ENCODE measurements at regions not wholly inside any gene's neighbourhood (a gene's known extent, or its start where the extent isn't known, plus 50 kb on each side); places are given as distances from the start of the nearest gene placed in this dataset.

DNA sequence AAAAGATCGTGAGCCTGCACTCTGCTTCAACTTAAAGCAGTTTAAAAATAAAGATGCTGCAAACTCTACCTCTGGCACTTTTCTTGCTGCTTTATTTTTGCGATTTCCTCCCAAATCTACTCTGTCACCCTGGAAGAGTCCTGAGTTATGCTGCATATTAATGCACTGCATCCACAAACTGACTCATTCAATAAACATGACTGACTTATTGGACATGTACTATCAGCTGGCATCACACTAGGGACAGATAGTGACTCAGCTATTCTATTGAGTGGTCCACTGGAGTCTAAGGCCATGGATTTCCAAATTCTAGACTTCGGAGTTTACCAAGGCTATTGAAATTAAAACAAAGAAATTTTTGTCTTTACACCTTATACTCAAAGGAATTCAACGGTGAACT, 90.7 kb upstream of the PTPRR start:
- H3K4me2 ChIP-seq (ENCODE audit: low read length): no peak overlapping the region
- H4K20me1 ChIP-seq (ENCODE audit: control insufficient read depth, insufficient read depth, low read depth, low read length): no peaks in the 10 kb centered on the region
- TF ChIP-seq EZH2phosphoT487 (IDR thresholded peaks at IDR 0.05; ENCODE audit: borderline replicate concordance, low read length): no peak
- TF ChIP-seq, protein P1, sequence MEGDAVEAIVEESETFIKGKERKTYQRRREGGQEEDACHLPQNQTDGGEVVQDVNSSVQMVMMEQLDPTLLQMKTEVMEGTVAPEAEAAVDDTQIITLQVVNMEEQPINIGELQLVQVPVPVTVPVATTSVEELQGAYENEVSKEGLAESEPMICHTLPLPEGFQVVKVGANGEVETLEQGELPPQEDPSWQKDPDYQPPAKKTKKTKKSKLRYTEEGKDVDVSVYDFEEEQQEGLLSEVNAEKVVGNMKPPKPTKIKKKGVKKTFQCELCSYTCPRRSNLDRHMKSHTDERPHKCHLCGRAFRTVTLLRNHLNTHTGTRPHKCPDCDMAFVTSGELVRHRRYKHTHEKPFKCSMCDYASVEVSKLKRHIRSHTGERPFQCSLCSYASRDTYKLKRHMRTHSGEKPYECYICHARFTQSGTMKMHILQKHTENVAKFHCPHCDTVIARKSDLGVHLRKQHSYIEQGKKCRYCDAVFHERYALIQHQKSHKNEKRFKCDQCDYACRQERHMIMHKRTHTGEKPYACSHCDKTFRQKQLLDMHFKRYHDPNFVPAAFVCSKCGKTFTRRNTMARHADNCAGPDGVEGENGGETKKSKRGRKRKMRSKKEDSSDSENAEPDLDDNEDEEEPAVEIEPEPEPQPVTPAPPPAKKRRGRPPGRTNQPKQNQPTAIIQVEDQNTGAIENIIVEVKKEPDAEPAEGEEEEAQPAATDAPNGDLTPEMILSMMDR (IDR thresholded peaks at IDR 0.05; ENCODE audit: low read depth, low read length, poor library complexity, severe bottlenecking): no peak
- H3K27me3 ChIP-seq (ENCODE audit: control insufficient read depth, low read length): no peaks in the 10 kb centered on the region
- H3K4me3 ChIP-seq (ENCODE audit: low read length): no peak overlapping the region
- H3K79me2 ChIP-seq (ENCODE audit: control insufficient read depth, low read length): no peaks in the 10 kb centered on the region
- H3K9me2 ChIP-seq (replicated peaks; ENCODE audit: control insufficient read depth, low read length): no peaks in the 10 kb centered on the region
- H3K4me1 ChIP-seq (ENCODE audit: control insufficient read depth, low read length): peaks cover 6% of the 10 kb centered on the region; the same call in 1 of the 2 replicates
- H3K27ac ChIP-seq (ENCODE audit: low read depth, low read length): no peak overlapping the region
- no peaks in the 10 kb centered on the region for H3K36me3 ChIP-seq (ENCODE audit: control insufficient read depth, low read length)
- no peaks in the 10 kb centered on the region for H3K9me3 ChIP-seq (ENCODE audit: control insufficient read depth, insufficient read depth, low read length)
- H3F3A ChIP-seq (ENCODE audit: control insufficient read depth, insufficient read depth): no peaks in the 10 kb centered on the region

DNA sequence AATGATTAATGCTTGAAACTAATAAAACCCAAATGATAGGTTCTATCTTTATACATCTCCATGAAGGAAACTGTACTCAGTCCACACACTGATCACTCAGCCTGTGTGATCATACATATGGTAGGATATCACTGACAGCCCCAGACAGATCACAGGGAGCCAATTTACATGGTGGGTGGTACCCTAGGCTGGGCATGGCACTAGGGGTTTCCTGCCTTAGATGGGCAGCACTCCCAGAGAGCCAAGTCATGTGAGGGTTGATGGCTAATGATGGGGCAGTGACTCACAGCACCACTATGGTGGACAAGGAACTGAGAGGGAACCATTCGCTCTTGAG, 89.6 kb upstream of the PTPRR start:
- Histone ChIP-seq H3K36me3 (ENCODE audit: control insufficient read depth, low read length) (no peaks in the 10 kb centered on the region), H3K27ac (ENCODE audit: low read depth, low read length) (no peak overlapping the region), H3K4me3 (ENCODE audit: low read length) (no peak overlapping the region), H3K27me3 (ENCODE audit: control insufficient read depth, low read length) (no peaks in the 10 kb centered on the region), H3K79me2 (ENCODE audit: control insufficient read depth, low read length) (no peaks in the 10 kb centered on the region), H3K9me2 (replicated peaks; ENCODE audit: control insufficient read depth, low read length) (no peaks in the 10 kb centered on the region), H3F3A (ENCODE audit: control insufficient read depth, insufficient read depth) (no peaks in the 10 kb centered on the region), H3K4me2 (ENCODE audit: low read length) (no peak overlapping the region), H4K20me1 (ENCODE audit: control insufficient read depth, insufficient read depth, low read depth, low read length) (no peaks in the 10 kb centered on the region), H3K9me3 (ENCODE audit: control insufficient read depth, insufficient read depth, low read length) (no peaks in the 10 kb centered on the region), H3K4me1 (ENCODE audit: control insufficient read depth, low read length) (peaks cover 6% of the 10 kb centered on the region; the same call in 1 of the 2 replicates)
- TF ChIP-seq, protein P1 (IDR thresholded peaks at IDR 0.05; ENCODE audit: low read depth, low read length, poor library complexity, severe bottlenecking): no peak
- TF ChIP-seq EZH2phosphoT487 (IDR thresholded peaks at IDR 0.05; ENCODE audit: borderline replicate concordance, low read length): no peak

DNA sequence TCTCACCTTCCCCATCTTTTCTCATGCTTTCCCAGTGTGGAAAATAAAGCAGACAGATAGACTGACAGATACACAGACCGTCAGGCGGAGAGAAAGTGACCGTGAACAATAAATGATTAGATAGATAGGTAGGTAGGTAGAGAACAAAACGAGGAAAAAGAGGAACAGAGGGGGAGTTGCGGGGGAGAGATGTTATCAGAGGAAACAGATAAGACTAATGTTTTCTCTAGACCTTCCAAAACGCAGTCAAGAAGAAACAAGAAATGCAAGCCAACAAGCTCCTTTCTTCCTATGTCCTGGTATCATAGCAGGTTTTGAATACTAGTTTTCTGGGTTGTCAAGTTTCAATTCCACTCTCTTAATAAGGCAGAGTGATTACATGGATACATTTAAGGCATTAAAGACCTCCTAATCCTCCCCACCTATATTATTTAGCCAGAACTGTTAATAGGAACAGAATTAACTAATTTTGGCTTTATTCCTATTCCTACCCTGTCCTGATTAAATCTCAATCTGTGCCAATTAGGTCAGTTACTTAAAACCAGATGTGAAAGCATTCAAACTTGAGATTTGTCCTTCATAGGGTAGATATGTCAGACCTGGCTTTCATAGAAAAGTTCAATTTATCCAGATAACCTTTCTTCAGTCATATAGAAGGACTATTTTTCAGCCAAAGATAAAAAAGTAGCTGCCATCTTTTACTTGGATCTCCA, 89.0 kb upstream of the PTPRR start:
- Histone ChIP-seq H3K27me3 (ENCODE audit: control insufficient read depth, low read length) (no peaks in the 10 kb centered on the region), H3K9me2 (replicated peaks; ENCODE audit: control insufficient read depth, low read length) (no peaks in the 10 kb centered on the region), H3K27ac (ENCODE audit: low read depth, low read length) (no peak overlapping the region), H3K4me3 (ENCODE audit: low read length) (no peak overlapping the region), H3F3A (ENCODE audit: control insufficient read depth, insufficient read depth) (no peaks in the 10 kb centered on the region), H3K36me3 (ENCODE audit: control insufficient read depth, low read length) (no peaks in the 10 kb centered on the region), H3K4me2 (ENCODE audit: low read length) (no peak overlapping the region), H3K4me1 (ENCODE audit: control insufficient read depth, low read length) (peaks cover 6% of the 10 kb centered on the region; the same call in 1 of the 2 replicates), H4K20me1 (ENCODE audit: control insufficient read depth, insufficient read depth, low read depth, low read length) (no peaks in the 10 kb centered on the region), H3K79me2 (ENCODE audit: control insufficient read depth, low read length) (no peaks in the 10 kb centered on the region), H3K9me3 (ENCODE audit: control insufficient read depth, insufficient read depth, low read length) (no peaks in the 10 kb centered on the region)
- TF ChIP-seq EZH2phosphoT487 (IDR thresholded peaks at IDR 0.05; ENCODE audit: borderline replicate concordance, low read length): no peak
- TF ChIP-seq, protein P1 (IDR thresholded peaks at IDR 0.05; ENCODE audit: low read depth, low read length, poor library complexity, severe bottlenecking): no peak

Data from DOHH2 (cell line).